GM12873 (cell line): ENCODE measurements at regions not wholly inside any gene's neighbourhood (a gene's known extent, or its start where the extent isn't known, plus 50 kb on each side); places are given as distances from the start of the nearest gene placed in this dataset.

ENCODE experiments used
- CTCF ChIP-seq: IDR thresholded peaks from 2 replicates; pipeline ENCODE4 v1.5.1; 2012; ENCODE audit warnings: low read depth, mild to moderate bottlenecking, moderate library complexity, low read length, control low read depth; ENCODE audit not compliant: insufficient read depth; ENCODE audit errors: missing control alignments

- TF ChIP-seq CTCF: no peak
These were observed 151.8 kb upstream of the STK17B start for GRCh38 chr2:196322973-196323810.

- TF ChIP-seq CTCF: no peak
These were observed 152.8 kb upstream of the STK17B start for GRCh38 chr2:196324211-196324610.

- TF ChIP-seq CTCF: no peak
These were observed 156.8 kb upstream of the STK17B start for GRCh38 chr2:196328088-196328680.

- no peak for TF ChIP-seq CTCF
These were observed 158.6 kb upstream of the STK17B start for GRCh38 chr2:196329959-196330358.

- TF ChIP-seq CTCF: no peak
These were observed 159.3 kb upstream of the STK17B start for GRCh38 chr2:196330645-196331044.

- TF ChIP-seq CTCF: no peak
These were observed 159.8 kb upstream of the STK17B start for GRCh38 chr2:196331143-196331542.

- TF ChIP-seq CTCF: no peak
These were observed 160.5 kb upstream of the STK17B start for GRCh38 chr2:196331851-196332250.
